Activated CD8-positive, alpha-beta memory T cell treated with anti-CD3 and anti-CD28 coated beads for 36 hours (primary cell): ENCODE measurements at regions not wholly inside any gene's neighbourhood (a gene's known extent, or its start where the extent isn't known, plus 50 kb on each side); places are given as distances from the start of the nearest gene placed in this dataset.
"Not testable (repeated sequence)": the region's sequence is repeated elsewhere in the genome, so short reads cannot be mapped to it uniquely, and the experiment has no call there.

Experiments used
- CTCF ChIA-PET: fragments of 350-600 bp; sonication (Branson Sonifier 250); formaldehyde crosslinking; loops from one replicate; lab custom pipeline; 2021; ENCODE audit warnings: antibody characterized with exemption; lab: Charles Lee
- POLR2A ChIA-PET: fragments of 350-600 bp; sonication (Branson Sonifier 250); formaldehyde crosslinking; loops from one replicate; lab custom pipeline; 2021; ENCODE audit warnings: antibody characterized with exemption; lab: Charles Lee

- CTCF ChIA-PET: no interaction called here
- POLR2A ChIA-PET: no interaction called here
Measured at GRCh38 chr13:76829572-76830327, 56.5 kb downstream of the KCTD12 start.

GRCh38 chr13:76828316-76828741, 57.9 kb downstream of the KCTD12 start:
- ChIA-PET CTCF (no interaction called here), POLR2A (no interaction called here)

GRCh38 chr13:76826527-76826926, 59.7 kb downstream of the KCTD12 start:
- CTCF ChIA-PET: no interaction called here

GRCh38 chr13:76825430-76825829, 60.8 kb downstream of the KCTD12 start:
- POLR2A ChIA-PET: no interaction called here
- CTCF ChIA-PET: no interaction called here

More at GRCh38 chr13:76826527-76826926, 59.7 kb downstream of the KCTD12 start:
- POLR2A ChIA-PET: no interaction called here

- POLR2A ChIA-PET: interaction anchor here (0.7 kb wide), 1 partner anchor 690 kb away, joined by 3 read pairs; no protein-coding TSS in a partner anchor
- CTCF ChIA-PET: no interaction called here
Measured at GRCh38 chr13:76823969-76824368, 62.2 kb downstream of the KCTD12 start.

GRCh38 chr13:76822698-76823267, 63.4 kb downstream of the KCTD12 start:
- ChIA-PET CTCF (interaction anchor here (1.0 kb wide), 1 partner anchor 51 kb away, joined by 3 read pairs; no protein-coding TSS in a partner anchor), POLR2A (no interaction called here)

GRCh38 chr13:76821222-76821621, 65.0 kb downstream of the KCTD12 start:
- CTCF ChIA-PET, POLR2A ChIA-PET: not testable (repeated sequence)

GRCh38 chr13:76820759-76821158, 65.4 kb downstream of the KCTD12 start:
- ChIA-PET POLR2A (no interaction called here), CTCF (no interaction called here)

GRCh38 chr13:76816394-76816793, 69.8 kb downstream of the KCTD12 start:
- POLR2A ChIA-PET: no interaction called here
- CTCF ChIA-PET: no interaction called here

- CTCF ChIA-PET: no interaction called here
- POLR2A ChIA-PET: no interaction called here
Measured at GRCh38 chr13:76815344-76815743, 70.9 kb downstream of the KCTD12 start.

GRCh38 chr13:76813891-76814290, 72.3 kb downstream of the KCTD12 start:
- ChIA-PET CTCF (no interaction called here), POLR2A (no interaction called here)

- POLR2A ChIA-PET: no interaction called here
- CTCF ChIA-PET: no interaction called here
Measured at GRCh38 chr13:76813000-76813691, 73.1 kb downstream of the KCTD12 start.

- ChIA-PET POLR2A (no interaction called here), CTCF (no interaction called here)
Measured at GRCh38 chr13:76812206-76812897, 73.9 kb downstream of the KCTD12 start.

GRCh38 chr13:76809389-76809788, 76.8 kb downstream of the KCTD12 start:
- CTCF ChIA-PET: no interaction called here
- POLR2A ChIA-PET: no interaction called here

- ChIA-PET POLR2A (no interaction called here), CTCF (no interaction called here)
Measured at GRCh38 chr13:76808927-76809326, 77.3 kb downstream of the KCTD12 start.

- ChIA-PET CTCF (no interaction called here), POLR2A (no interaction called here)
Measured at GRCh38 chr13:76804801-76805200, 81.4 kb downstream of the KCTD12 start.

- ChIA-PET POLR2A (no interaction called here), CTCF (no interaction called here)
Measured at GRCh38 chr13:76803831-76804230, 82.4 kb downstream of the KCTD12 start.

- POLR2A ChIA-PET: no interaction called here
- CTCF ChIA-PET: no interaction called here
Measured at GRCh38 chr13:76800943-76801342, 85.3 kb downstream of the KCTD12 start.

GRCh38 chr13:76799696-76800095, 86.5 kb downstream of the KCTD12 start:
- ChIA-PET POLR2A (interaction anchor here (0.7 kb wide), 1 partner anchor 51 kb away, joined by 3 read pairs; no protein-coding TSS in a partner anchor), CTCF (no interaction called here)

GRCh38 chr13:76798037-76798436, 88.2 kb downstream of the KCTD12 start:
- ChIA-PET POLR2A (no interaction called here), CTCF (no interaction called here)
